GM23338 (cell line): ENCODE measurements at regions not wholly inside any gene's neighbourhood (a gene's known extent, or its start where the extent isn't known, plus 50 kb on each side); places are given as distances from the start of the nearest gene placed in this dataset.

Source experiments
- ATAC-seq: fragments of 200-7000 bp; cut with Tn5 transposase; 3 replicates; pipeline ENCODE4 v1.9.1; 2020
- DNase-seq: peaks from one replicate; pipeline ENCODE4 v3.0.0-alpha.2; 2015; ENCODE audit warnings: low spot score
- H2AFZ ChIP-seq: fragments of 200-600 bp; sonication (generic); 2 replicates; pipeline ENCODE4 v1.8.0; 2016; ENCODE audit warnings: antibody characterized with exemption, mild to moderate bottlenecking, moderate library complexity
- H3F3A ChIP-seq: fragments of 200-600 bp; sonication (generic); replicated peaks from 2 replicates; pipeline ENCODE4 v1.8.0; 2017; ENCODE audit warnings: antibody characterized with exemption, mixed run types, low read depth
- H3K27ac ChIP-seq: fragments of 200-600 bp; sonication (generic); 2 replicates; pipeline ENCODE4 v1.6.1; 2016; ENCODE audit warnings: low read depth
- H3K27me3 ChIP-seq: fragments of 200-600 bp; sonication (generic); 2 replicates; pipeline ENCODE4 v1.8.0; 2016; ENCODE audit warnings: mild to moderate bottlenecking, mixed run types, moderate library complexity; ENCODE audit not compliant: insufficient read depth
- H3K36me3 ChIP-seq: fragments of 200-600 bp; sonication (generic); 2 replicates; pipeline ENCODE4 v1.8.0; 2016; ENCODE audit warnings: mild to moderate bottlenecking; ENCODE audit not compliant: insufficient read depth
- H3K4me1 ChIP-seq: fragments of 200-600 bp; sonication (generic); 2 replicates; pipeline ENCODE4 v1.8.0; 2016; ENCODE audit warnings: mild to moderate bottlenecking, moderate library complexity; ENCODE audit not compliant: insufficient read depth
- H3K4me2 ChIP-seq: fragments of 200-600 bp; sonication (generic); 2 replicates; pipeline ENCODE4 v1.7.1; 2017; ENCODE audit warnings: mixed run types
- H3K4me3 ChIP-seq: fragments of 200-600 bp; sonication (generic); 2 replicates; pipeline ENCODE4 v1.6.1; 2016; ENCODE audit warnings: mixed run types
- H3K79me2 ChIP-seq: fragments of 200-600 bp; sonication (generic); replicated peaks from 2 replicates; pipeline ENCODE4 v1.8.0; 2017; ENCODE audit warnings: mild to moderate bottlenecking; ENCODE audit not compliant: insufficient read depth
- H3K9me2 ChIP-seq: fragments of 200-600 bp; sonication (generic); 2 replicates; pipeline ENCODE4 v1.8.0; 2017; ENCODE audit not compliant: insufficient read depth
- H4K20me1 ChIP-seq: fragments of 200-600 bp; sonication (generic); replicated peaks from 2 replicates; pipeline ENCODE4 v1.8.0; 2017; ENCODE audit warnings: mild to moderate bottlenecking; ENCODE audit not compliant: insufficient read depth
- H3K27ac Mint-ChIP-seq: 2 replicates; pipeline ENCODE4 v1.8.0; 2020; ENCODE audit warnings: inconsistent platforms, mild to moderate bottlenecking, moderate library complexity, mixed read lengths
- H3K27me3 Mint-ChIP-seq: 3 replicates; pipeline ENCODE4 v1.8.0; 2022; ENCODE audit warnings: low read depth, mild to moderate bottlenecking, moderate library complexity, mixed read lengths, inconsistent platforms; ENCODE audit not compliant: insufficient read depth, poor library complexity
- H3K36me3 Mint-ChIP-seq: 3 replicates; pipeline ENCODE4 v1.8.0; 2021; ENCODE audit warnings: low read depth, mild to moderate bottlenecking, inconsistent platforms, moderate library complexity, mixed read lengths
- H3K4me1 Mint-ChIP-seq: 3 replicates; pipeline ENCODE4 v1.8.0; 2020; ENCODE audit warnings: mild to moderate bottlenecking, inconsistent platforms, mixed read lengths
- H3K4me3 Mint-ChIP-seq: 3 replicates; pipeline ENCODE4 v1.8.0; 2021; ENCODE audit warnings: moderate library complexity, mild to moderate bottlenecking, inconsistent platforms, mixed read lengths
- H3K9me3 Mint-ChIP-seq: 3 replicates; pipeline ENCODE4 v1.8.0; 2020; ENCODE audit warnings: moderate library complexity, mild to moderate bottlenecking, inconsistent platforms, mixed read lengths
- CREB1 ChIP-seq: fragments of 250-450 bp; sonication (Bioruptor Pico); IDR thresholded peaks from 2 replicates; pipeline ENCODE4 v1.5.0; 2020; ENCODE audit warnings: low read depth, mild to moderate bottlenecking, moderate library complexity
- EZH2phosphoT487 ChIP-seq: fragments of 200-600 bp; sonication (generic); IDR thresholded peaks from one replicate; pipeline ENCODE4 v1.8.1; 2018; ENCODE audit warnings: antibody characterized with exemption; ENCODE audit not compliant: unreplicated experiment
- ZNF114 ChIP-seq: fragments of 250-450 bp; sonication (Bioruptor Pico); IDR thresholded peaks from 2 replicates; pipeline ENCODE4 v1.5.0; 2020; ENCODE audit warnings: mild to moderate bottlenecking, moderate library complexity
- ZNF331 ChIP-seq: fragments of 250-450 bp; sonication (Bioruptor Pico); IDR thresholded peaks from 2 replicates; pipeline ENCODE4 v1.5.0; 2020; ENCODE audit warnings: low read depth, mild to moderate bottlenecking, moderate library complexity
- TF ChIP-seq, protein P1 (sequence below), 2 experiments: fragments of 200-600 bp in 1 of 2; sonication (generic) in 1 of 2; conservative IDR thresholded peaks; 2 replicates each; pipeline versions ENCODE4 v1.5.1 to v1.6.1; 2016 to 2017; ENCODE audit warnings: antibody characterized with exemption in 2 of 2, low read depth in 2 of 2, mild to moderate bottlenecking in 2 of 2, moderate library complexity in 1 of 2
- TF ChIP-seq, protein P2 (sequence below): IDR thresholded peaks from one replicate; pipeline ENCODE4 v1.6.1; 2018; ENCODE audit warnings: antibody characterized with exemption; ENCODE audit not compliant: unreplicated experiment
- TF ChIP-seq, protein P3 (sequence below): IDR thresholded peaks from 2 replicates; pipeline ENCODE4 v1.6.1; 2016; ENCODE audit warnings: antibody characterized with exemption

DNA sequence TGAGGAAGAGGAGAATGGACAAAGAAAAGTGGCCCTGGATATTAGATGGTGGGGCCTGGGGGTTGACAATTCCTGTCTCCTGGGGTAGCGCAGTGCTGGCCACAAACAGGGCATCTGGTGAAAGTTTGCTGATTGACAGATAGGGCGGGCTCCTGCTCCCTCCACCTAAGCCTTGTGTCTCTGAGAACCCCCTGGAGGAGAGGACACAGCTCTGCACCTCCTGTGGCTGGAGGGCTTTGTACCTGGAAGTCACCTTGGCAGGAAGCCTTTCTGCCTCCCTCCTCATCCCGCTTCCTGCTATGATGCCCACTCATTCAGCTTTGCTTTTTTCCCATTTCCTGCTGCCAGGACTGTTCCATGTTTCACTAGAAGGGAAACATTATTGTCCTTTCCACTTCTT is 72.4 kb downstream of the RHOB start:
- no peak overlapping the region for H3K4me3 Mint-ChIP-seq
- Histone ChIP-seq H2AFZ (no peak overlapping the region), H3F3A (no peaks in the 10 kb centered on the region), H3K27ac (no peak overlapping the region), H3K36me3 (no peaks in the 10 kb centered on the region), H3K79me2 (no peaks in the 10 kb centered on the region), H3K4me2 (no peak overlapping the region), H3K4me1 (no peaks in the 10 kb centered on the region), H3K4me3 (no peak overlapping the region), H3K27me3 (no peaks in the 10 kb centered on the region), H4K20me1 (no peaks in the 10 kb centered on the region), H3K9me2 (0 out of 2 replicates have a peak, but pooled peaks cover 7% of the 10 kb centered on the region)
- peaks cover 6% of the 10 kb centered on the region; the same call in 2 of the 3 replicates for H3K36me3 Mint-ChIP-seq
- H3K27me3 Mint-ChIP-seq, result peaks cover 6% of the 10 kb centered on the region
- peaks cover 12% of the 10 kb centered on the region for H3K4me1 Mint-ChIP-seq
- DNase-seq (no peak), ATAC-seq (no peak)
- H3K9me3 Mint-ChIP-seq, result peaks cover 5% of the 10 kb centered on the region
- H3K27ac Mint-ChIP-seq, result no peak overlapping the region
- TF ChIP-seq, protein P1, sequence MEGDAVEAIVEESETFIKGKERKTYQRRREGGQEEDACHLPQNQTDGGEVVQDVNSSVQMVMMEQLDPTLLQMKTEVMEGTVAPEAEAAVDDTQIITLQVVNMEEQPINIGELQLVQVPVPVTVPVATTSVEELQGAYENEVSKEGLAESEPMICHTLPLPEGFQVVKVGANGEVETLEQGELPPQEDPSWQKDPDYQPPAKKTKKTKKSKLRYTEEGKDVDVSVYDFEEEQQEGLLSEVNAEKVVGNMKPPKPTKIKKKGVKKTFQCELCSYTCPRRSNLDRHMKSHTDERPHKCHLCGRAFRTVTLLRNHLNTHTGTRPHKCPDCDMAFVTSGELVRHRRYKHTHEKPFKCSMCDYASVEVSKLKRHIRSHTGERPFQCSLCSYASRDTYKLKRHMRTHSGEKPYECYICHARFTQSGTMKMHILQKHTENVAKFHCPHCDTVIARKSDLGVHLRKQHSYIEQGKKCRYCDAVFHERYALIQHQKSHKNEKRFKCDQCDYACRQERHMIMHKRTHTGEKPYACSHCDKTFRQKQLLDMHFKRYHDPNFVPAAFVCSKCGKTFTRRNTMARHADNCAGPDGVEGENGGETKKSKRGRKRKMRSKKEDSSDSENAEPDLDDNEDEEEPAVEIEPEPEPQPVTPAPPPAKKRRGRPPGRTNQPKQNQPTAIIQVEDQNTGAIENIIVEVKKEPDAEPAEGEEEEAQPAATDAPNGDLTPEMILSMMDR (conservative IDR thresholded peaks at IDR 0.05; ENCODE audit: low read depth in 2 of 2), result no peak
- TF ChIP-seq, protein P2, sequence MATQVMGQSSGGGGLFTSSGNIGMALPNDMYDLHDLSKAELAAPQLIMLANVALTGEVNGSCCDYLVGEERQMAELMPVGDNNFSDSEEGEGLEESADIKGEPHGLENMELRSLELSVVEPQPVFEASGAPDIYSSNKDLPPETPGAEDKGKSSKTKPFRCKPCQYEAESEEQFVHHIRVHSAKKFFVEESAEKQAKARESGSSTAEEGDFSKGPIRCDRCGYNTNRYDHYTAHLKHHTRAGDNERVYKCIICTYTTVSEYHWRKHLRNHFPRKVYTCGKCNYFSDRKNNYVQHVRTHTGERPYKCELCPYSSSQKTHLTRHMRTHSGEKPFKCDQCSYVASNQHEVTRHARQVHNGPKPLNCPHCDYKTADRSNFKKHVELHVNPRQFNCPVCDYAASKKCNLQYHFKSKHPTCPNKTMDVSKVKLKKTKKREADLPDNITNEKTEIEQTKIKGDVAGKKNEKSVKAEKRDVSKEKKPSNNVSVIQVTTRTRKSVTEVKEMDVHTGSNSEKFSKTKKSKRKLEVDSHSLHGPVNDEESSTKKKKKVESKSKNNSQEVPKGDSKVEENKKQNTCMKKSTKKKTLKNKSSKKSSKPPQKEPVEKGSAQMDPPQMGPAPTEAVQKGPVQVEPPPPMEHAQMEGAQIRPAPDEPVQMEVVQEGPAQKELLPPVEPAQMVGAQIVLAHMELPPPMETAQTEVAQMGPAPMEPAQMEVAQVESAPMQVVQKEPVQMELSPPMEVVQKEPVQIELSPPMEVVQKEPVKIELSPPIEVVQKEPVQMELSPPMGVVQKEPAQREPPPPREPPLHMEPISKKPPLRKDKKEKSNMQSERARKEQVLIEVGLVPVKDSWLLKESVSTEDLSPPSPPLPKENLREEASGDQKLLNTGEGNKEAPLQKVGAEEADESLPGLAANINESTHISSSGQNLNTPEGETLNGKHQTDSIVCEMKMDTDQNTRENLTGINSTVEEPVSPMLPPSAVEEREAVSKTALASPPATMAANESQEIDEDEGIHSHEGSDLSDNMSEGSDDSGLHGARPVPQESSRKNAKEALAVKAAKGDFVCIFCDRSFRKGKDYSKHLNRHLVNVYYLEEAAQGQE, result no peak
- TF ChIP-seq ZNF114 (no peak), ZNF331 (CRISPR knock-in tag) (no peak)

DNA sequence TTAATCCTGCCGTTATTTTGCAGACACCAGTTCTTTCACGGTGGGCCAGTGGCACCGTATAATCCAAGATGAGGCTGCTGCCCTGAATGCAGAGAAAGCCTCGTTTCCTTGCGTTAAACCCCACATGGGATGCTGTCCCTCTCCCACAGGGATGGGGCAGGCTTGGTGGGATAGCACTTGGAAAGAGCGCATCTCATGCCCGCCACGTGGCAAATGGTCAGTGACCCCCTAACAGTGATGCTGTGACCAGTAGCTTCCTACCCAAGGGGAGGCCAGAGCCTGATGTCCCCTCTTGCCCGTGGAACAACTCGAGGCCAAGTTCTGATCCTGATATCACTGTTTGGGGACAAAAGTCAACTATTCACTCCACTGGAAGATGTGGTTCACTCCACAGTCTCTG is 73.3 kb downstream of the RHOB start:
- Mint-ChIP-seq H3K36me3 (peaks cover 3% of the 10 kb centered on the region; the same call in 2 of the 3 replicates), H3K27me3 (peaks cover 3% of the 10 kb centered on the region), H3K9me3 (peaks cover 2% of the 10 kb centered on the region), H3K27ac (no peak overlapping the region), H3K4me3 (no peak overlapping the region), H3K4me1 (peaks cover 8% of the 10 kb centered on the region)
- ATAC-seq (no peak), DNase-seq (no peak)
- Histone ChIP-seq H3K4me1 (no peaks in the 10 kb centered on the region), H3K4me2 (no peak overlapping the region), H2AFZ (no peak overlapping the region), H3K27ac (no peak overlapping the region), H3K27me3 (no peaks in the 10 kb centered on the region), H3K36me3 (no peaks in the 10 kb centered on the region), H3F3A (no peaks in the 10 kb centered on the region), H3K9me2 (0 out of 2 replicates have a peak, but pooled peaks cover 7% of the 10 kb centered on the region), H4K20me1 (no peaks in the 10 kb centered on the region), H3K79me2 (no peaks in the 10 kb centered on the region), H3K4me3 (no peak overlapping the region)
- TF ChIP-seq EZH2phosphoT487 (no peak), CREB1 (CRISPR knock-in tag) (no peak), ZNF114 (no peak)
- TF ChIP-seq, protein P3, sequence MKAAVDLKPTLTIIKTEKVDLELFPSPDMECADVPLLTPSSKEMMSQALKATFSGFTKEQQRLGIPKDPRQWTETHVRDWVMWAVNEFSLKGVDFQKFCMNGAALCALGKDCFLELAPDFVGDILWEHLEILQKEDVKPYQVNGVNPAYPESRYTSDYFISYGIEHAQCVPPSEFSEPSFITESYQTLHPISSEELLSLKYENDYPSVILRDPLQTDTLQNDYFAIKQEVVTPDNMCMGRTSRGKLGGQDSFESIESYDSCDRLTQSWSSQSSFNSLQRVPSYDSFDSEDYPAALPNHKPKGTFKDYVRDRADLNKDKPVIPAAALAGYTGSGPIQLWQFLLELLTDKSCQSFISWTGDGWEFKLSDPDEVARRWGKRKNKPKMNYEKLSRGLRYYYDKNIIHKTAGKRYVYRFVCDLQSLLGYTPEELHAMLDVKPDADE, result no peak
